Ishikawa (cell line): ENCODE measurements at regions not wholly inside any gene's neighbourhood (a gene's known extent, or its start where the extent isn't known, plus 50 kb on each side); places are given as distances from the start of the nearest gene placed in this dataset.

Experiments used
- CEBPB ChIP-seq: IDR thresholded peaks from 2 replicates; pipeline ENCODE4 v1.6.1; 2012
- CREB1 ChIP-seq: IDR thresholded peaks from 2 replicates; pipeline ENCODE4 v1.6.1; 2012; ENCODE audit warnings: low read depth
- EGR1 ChIP-seq: IDR thresholded peaks from 2 replicates; pipeline ENCODE4 v1.6.1; 2012
- EP300 ChIP-seq: IDR thresholded peaks from 2 replicates; pipeline ENCODE4 v1.6.1; 2012; ENCODE audit warnings: borderline replicate concordance
- FOXM1 ChIP-seq: IDR thresholded peaks from 2 replicates; pipeline ENCODE4 v1.6.1; 2012; ENCODE audit warnings: low read depth, borderline replicate concordance
- NFIC ChIP-seq: IDR thresholded peaks from 2 replicates; pipeline ENCODE4 v1.6.1; 2012
- RAD21 ChIP-seq: IDR thresholded peaks from 2 replicates; pipeline ENCODE4 v1.6.1; 2012; ENCODE audit warnings: low read depth
- REST ChIP-seq: IDR thresholded peaks from 2 replicates; pipeline ENCODE4 v1.6.1; 2012; ENCODE audit warnings: low read depth, mild to moderate bottlenecking
- TAF1 ChIP-seq: IDR thresholded peaks from 2 replicates; pipeline ENCODE4 v1.6.1; 2012; ENCODE audit warnings: low read depth, mild to moderate bottlenecking
- TCF12 ChIP-seq: IDR thresholded peaks from 2 replicates; pipeline ENCODE4 v1.6.1; 2012; ENCODE audit warnings: low read depth
- TEAD4 ChIP-seq: IDR thresholded peaks from 2 replicates; pipeline ENCODE4 v1.6.1; 2012
- USF1 ChIP-seq: IDR thresholded peaks from 2 replicates; pipeline ENCODE4 v1.6.1; 2012
- YY1 ChIP-seq: IDR thresholded peaks from 2 replicates; pipeline ENCODE4 v1.6.1; 2012; ENCODE audit warnings: low read depth
- ZBTB7A ChIP-seq: IDR thresholded peaks from 2 replicates; pipeline ENCODE4 v1.6.1; 2012; ENCODE audit warnings: low read depth
- TF ChIP-seq, protein P1 (sequence below): IDR thresholded peaks from 2 replicates; pipeline ENCODE4 v1.6.1; 2012

GRCh38 chr2:187188783-187189631 is 259.0 kb downstream of the CALCRL start:
- TF ChIP-seq TAF1 (no peak), EGR1 (no peak), FOXM1 (no peak), RAD21 (no peak), NFIC (no peak), ZBTB7A (no peak), TEAD4 (no peak), CEBPB (no peak), EP300 (no peak), TCF12 (no peak), USF1 (no peak), CREB1 (no peak), YY1 (no peak), REST (no peak)
- TF ChIP-seq, protein P1, sequence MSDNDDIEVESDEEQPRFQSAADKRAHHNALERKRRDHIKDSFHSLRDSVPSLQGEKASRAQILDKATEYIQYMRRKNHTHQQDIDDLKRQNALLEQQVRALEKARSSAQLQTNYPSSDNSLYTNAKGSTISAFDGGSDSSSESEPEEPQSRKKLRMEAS, result no peak

DNA sequence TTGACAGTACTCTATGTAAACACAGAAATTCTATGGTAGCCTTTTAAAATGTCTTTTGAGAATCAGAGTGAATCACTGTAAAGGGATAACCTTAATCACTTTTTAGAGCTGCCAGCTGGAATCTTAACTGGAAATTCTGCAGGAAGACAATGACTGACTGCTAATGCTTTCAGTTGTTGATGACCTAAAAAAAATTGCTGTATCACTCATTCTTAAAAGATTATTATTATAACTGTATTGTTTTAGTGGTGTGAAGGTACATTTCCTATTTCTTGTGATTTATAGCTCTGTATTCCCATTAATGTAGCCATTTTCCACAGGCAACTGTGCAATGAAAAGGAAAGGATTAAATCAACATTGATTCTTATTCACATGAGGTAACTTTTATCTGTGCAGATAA is 260.5 kb downstream of the CALCRL start:
- TF ChIP-seq USF1, result no peak
- no peak for TF ChIP-seq ZBTB7A
- no peak for TF ChIP-seq REST
- no peak for TF ChIP-seq RAD21
- TF ChIP-seq TCF12, result no peak
- TF ChIP-seq, protein P1, result no peak

DNA sequence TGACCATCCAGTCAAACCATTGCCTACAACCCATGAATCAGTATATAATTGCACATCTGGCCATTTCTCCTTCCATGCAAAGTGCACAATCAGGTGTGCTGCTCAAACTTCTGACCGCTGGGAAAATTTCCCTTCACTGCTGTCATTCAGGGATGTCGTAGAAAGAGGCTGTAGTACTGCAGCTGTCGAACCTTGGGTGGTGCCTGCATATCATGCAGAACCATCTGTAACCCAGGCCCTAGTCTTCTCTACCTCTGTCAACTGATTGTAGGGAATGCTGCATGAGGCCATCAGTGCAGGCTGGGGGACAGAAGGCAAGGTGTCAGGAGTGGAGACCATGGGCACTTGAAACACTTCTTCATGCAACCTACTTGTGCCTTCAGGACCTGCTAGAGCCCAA is 267.5 kb downstream of the CALCRL start:
- TF ChIP-seq FOXM1, result no peak
- TF ChIP-seq TCF12, result no peak
- no peak for TF ChIP-seq CREB1
- TF ChIP-seq ZBTB7A, result no peak
- TF ChIP-seq NFIC, result no peak
- TF ChIP-seq USF1, result no peak
- no peak for TF ChIP-seq EGR1
- TF ChIP-seq EP300, result no peak
- TF ChIP-seq, protein P1, result no peak
- TF ChIP-seq YY1, result no peak
- no peak for TF ChIP-seq TEAD4
- TF ChIP-seq REST, result no peak
- no peak for TF ChIP-seq CEBPB
- TF ChIP-seq TAF1, result no peak
- TF ChIP-seq RAD21, result no peak

- TF ChIP-seq EP300, result no peak
- no peak for TF ChIP-seq YY1
- TF ChIP-seq CEBPB, result no peak
- no peak for TF ChIP-seq CREB1
- TF ChIP-seq USF1, result no peak
- TF ChIP-seq REST, result no peak
- no peak for TF ChIP-seq TCF12
- no peak for TF ChIP-seq FOXM1
- TF ChIP-seq EGR1, result no peak
- TF ChIP-seq TAF1, result no peak
These were observed 270.8 kb downstream of the CALCRL start for GRCh38 chr2:187177253-187177652.
